ENCODE measurements at regions not wholly inside any gene's neighbourhood (a gene's known extent, or its start where the extent isn't known, plus 50 kb on each side); places are given as distances from the start of the nearest gene placed in this dataset.

- no peak for DNase-seq (ENCODE audit: low read depth)
These were observed 56.8 kb upstream of the IPO9 start for GRCh38 chr1:201772178-201772577.

- no peak for DNase-seq (ENCODE audit: low read depth)
These were observed 55.2 kb upstream of the IPO9 start for GRCh38 chr1:201773764-201774163.

GRCh38 chr1:201774224-201774982 is 54.6 kb upstream of the IPO9 start:
- DNase-seq (ENCODE audit: low read depth): no peak

GRCh38 chr1:201774983-201775344 is 54.0 kb upstream of the IPO9 start:
- DNase-seq (ENCODE audit: low read depth): no peak

GRCh38 chr1:201775380-201775779 is 53.6 kb upstream of the IPO9 start:
- DNase-seq (ENCODE audit: low read depth): no peak

- DNase-seq (ENCODE audit: low read depth): no peak
These were observed 50.5 kb upstream of the IPO9 start for GRCh38 chr1:201778279-201779065.
